H1 (cell line): ENCODE measurements at regions not wholly inside any gene's neighbourhood (a gene's known extent, or its start where the extent isn't known, plus 50 kb on each side); places are given as distances from the start of the nearest gene placed in this dataset.

Experiments
- SRF ChIP-seq: IDR thresholded peaks from 2 replicates; pipeline ENCODE4 v1.6.1; 2011; ENCODE audit warnings: mild to moderate bottlenecking, low read depth, low read length, moderate library complexity
- TF ChIP-seq, protein P1 (sequence below): fragments of 300-600 bp; sonication (generic); IDR thresholded peaks from 2 replicates; pipeline ENCODE4 v1.7.1; 2012; ENCODE audit warnings: low read length, moderate library complexity, mild to moderate bottlenecking, inconsistent platforms; ENCODE audit not compliant: insufficient replicate concordance

DNA sequence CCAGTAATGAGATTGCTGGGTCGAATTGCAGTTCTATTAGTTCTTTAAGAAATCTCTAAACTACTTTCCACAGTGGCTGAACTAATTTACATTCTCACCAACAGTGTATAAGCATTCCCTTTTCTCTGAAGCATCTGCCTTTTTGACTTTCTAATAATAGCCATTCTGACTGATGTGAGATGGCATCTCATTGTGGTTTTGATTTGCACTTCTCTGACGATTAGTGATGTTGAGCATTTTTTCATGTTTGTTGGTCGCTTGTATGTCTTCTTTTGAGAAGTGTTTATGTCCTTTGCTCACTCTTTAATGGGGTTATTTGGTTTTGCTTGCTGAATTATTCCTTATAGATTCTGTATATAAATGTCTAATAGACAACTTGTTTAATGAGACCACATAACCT, 69.6 kb upstream of the UGP2 start (continued):
- TF ChIP-seq, protein P1, sequence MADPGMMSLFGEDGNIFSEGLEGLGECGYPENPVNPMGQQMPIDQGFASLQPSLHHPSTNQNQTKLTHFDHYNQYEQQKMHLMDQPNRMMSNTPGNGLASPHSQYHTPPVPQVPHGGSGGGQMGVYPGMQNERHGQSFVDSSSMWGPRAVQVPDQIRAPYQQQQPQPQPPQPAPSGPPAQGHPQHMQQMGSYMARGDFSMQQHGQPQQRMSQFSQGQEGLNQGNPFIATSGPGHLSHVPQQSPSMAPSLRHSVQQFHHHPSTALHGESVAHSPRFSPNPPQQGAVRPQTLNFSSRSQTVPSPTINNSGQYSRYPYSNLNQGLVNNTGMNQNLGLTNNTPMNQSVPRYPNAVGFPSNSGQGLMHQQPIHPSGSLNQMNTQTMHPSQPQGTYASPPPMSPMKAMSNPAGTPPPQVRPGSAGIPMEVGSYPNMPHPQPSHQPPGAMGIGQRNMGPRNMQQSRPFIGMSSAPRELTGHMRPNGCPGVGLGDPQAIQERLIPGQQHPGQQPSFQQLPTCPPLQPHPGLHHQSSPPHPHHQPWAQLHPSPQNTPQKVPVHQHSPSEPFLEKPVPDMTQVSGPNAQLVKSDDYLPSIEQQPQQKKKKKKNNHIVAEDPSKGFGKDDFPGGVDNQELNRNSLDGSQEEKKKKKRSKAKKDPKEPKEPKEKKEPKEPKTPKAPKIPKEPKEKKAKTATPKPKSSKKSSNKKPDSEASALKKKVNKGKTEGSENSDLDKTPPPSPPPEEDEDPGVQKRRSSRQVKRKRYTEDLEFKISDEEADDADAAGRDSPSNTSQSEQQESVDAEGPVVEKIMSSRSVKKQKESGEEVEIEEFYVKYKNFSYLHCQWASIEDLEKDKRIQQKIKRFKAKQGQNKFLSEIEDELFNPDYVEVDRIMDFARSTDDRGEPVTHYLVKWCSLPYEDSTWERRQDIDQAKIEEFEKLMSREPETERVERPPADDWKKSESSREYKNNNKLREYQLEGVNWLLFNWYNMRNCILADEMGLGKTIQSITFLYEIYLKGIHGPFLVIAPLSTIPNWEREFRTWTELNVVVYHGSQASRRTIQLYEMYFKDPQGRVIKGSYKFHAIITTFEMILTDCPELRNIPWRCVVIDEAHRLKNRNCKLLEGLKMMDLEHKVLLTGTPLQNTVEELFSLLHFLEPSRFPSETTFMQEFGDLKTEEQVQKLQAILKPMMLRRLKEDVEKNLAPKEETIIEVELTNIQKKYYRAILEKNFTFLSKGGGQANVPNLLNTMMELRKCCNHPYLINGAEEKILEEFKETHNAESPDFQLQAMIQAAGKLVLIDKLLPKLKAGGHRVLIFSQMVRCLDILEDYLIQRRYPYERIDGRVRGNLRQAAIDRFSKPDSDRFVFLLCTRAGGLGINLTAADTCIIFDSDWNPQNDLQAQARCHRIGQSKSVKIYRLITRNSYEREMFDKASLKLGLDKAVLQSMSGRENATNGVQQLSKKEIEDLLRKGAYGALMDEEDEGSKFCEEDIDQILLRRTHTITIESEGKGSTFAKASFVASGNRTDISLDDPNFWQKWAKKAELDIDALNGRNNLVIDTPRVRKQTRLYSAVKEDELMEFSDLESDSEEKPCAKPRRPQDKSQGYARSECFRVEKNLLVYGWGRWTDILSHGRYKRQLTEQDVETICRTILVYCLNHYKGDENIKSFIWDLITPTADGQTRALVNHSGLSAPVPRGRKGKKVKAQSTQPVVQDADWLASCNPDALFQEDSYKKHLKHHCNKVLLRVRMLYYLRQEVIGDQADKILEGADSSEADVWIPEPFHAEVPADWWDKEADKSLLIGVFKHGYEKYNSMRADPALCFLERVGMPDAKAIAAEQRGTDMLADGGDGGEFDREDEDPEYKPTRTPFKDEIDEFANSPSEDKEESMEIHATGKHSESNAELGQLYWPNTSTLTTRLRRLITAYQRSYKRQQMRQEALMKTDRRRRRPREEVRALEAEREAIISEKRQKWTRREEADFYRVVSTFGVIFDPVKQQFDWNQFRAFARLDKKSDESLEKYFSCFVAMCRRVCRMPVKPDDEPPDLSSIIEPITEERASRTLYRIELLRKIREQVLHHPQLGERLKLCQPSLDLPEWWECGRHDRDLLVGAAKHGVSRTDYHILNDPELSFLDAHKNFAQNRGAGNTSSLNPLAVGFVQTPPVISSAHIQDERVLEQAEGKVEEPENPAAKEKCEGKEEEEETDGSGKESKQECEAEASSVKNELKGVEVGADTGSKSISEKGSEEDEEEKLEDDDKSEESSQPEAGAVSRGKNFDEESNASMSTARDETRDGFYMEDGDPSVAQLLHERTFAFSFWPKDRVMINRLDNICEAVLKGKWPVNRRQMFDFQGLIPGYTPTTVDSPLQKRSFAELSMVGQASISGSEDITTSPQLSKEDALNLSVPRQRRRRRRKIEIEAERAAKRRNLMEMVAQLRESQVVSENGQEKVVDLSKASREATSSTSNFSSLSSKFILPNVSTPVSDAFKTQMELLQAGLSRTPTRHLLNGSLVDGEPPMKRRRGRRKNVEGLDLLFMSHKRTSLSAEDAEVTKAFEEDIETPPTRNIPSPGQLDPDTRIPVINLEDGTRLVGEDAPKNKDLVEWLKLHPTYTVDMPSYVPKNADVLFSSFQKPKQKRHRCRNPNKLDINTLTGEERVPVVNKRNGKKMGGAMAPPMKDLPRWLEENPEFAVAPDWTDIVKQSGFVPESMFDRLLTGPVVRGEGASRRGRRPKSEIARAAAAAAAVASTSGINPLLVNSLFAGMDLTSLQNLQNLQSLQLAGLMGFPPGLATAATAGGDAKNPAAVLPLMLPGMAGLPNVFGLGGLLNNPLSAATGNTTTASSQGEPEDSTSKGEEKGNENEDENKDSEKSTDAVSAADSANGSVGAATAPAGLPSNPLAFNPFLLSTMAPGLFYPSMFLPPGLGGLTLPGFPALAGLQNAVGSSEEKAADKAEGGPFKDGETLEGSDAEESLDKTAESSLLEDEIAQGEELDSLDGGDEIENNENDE: no peak
- TF ChIP-seq SRF: no peak
